Iris pigment epithelial cell (primary cell): ENCODE measurements at regions not wholly inside any gene's neighbourhood (a gene's known extent, or its start where the extent isn't known, plus 50 kb on each side); places are given as distances from the start of the nearest gene placed in this dataset.
"Not testable (repeated sequence)": the region's sequence is repeated elsewhere in the genome, so short reads cannot be mapped to it uniquely, and the experiment has no call there.

Experiments used
- DNase-seq: peaks from one replicate; pipeline ENCODE4 v3.0.0-alpha.2; 2011; ENCODE audit warnings: low read depth

- not testable (repeated sequence) for DNase-seq
These were observed 291.4 kb upstream of the ZNF337 start for GRCh38 chr20:25987928-25988560.

DNA sequence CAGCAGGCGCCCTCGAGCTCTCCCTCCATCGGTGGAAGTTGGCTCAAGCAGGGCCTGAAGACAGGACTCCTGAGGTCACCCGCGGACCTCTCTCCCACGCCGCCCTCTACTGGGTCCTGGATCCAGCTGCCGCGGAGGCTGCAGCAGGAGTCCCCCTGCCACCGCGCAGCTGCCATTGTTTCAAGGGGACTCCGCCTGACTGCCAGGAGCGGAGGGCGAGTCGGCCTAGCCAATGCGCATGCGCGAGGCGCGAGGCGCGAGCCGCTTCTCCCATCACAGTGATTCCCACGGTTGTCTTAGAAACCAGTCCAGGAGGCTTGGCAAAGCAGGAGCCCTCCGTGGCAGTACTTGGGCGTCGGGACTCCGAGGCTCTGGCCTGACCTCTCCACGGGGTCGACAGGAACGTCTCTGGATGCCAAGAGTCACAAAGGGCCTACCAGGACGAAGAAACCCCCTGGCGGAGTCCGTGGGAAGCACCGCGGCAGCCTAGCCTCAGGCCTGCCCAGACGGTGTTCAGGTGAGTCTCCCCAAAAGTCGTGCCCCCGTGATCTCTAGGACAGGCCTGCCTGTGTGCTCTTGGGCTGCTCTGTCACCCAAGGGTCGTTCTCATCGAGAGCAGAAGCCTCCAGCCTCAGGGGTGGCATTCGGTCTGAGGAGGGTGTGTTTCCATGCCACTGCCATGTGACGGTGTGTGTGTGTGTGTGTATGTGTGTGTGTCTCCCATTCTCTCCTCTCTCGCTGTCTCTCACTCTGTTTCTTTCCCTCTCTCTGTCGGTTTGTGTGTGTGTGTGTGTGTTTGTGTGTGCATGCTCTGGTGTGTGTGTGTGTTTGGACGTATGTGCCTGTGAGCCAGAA, 290.6 kb upstream of the ZNF337 start:
- no peak for DNase-seq

GRCh38 chr20:25985597-25985996, 288.9 kb upstream of the ZNF337 start:
- no peak for DNase-seq

GRCh38 chr20:25984933-25985332, 288.3 kb upstream of the ZNF337 start:
- no peak for DNase-seq

GRCh38 chr20:25982701-25983100, 286.0 kb upstream of the ZNF337 start:
- DNase-seq, result not testable (repeated sequence)

DNA sequence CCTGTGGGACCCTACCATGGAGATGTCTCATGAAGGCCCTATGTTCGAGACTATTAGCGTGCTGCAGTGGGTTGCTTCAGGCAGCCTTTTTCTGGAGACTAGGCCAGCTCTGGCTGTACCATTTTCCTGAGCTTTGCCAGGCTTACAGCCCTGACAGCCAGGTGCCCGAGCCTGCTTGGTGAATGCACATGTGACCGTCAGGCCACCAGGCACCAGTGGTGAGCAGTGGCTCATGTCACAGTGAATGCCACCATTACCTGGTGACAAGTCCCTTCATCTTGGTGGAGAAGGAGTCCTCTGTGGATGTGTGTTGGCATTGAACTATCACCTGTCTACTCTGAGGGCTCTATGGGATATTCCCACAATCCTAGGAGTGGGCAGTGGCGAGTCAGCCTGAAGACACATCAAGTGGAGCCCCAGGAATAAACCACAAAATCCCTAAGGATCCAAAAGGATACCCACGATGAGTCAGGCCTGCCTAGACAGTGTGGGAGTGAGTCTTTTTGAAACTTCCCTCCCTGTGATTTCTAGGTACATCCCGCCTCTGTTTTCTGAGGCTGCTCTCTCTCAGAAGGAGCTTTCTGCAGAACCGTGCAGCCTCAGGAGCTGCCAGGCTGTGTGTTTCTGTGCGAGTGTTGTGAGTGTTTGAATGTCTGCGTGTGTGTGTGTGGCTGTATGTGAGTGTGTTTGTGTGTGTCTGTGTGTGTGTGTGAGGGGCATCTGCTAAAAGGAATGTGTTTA, 282.0 kb upstream of the ZNF337 start:
- not testable (repeated sequence) for DNase-seq

DNA sequence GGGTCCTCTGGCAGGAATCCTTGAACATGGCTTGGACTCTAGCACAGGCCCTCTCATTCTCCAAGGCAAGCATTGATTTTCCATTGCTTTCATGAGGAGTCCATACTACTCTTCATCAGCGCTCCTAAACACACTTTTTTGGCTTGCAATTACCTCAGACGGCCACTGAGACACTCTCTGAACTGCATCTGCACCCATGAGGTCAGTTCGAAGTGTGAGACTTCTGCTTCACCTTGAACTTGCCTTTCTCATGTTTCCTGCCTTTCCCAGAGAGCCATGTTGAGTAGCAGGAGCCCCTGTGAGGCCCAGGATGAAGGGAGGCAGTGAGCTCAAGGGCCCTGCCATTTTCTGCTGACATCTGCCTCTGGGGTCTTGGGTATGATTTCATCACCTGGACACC, 279.2 kb upstream of the ZNF337 start:
- DNase-seq, result not testable (repeated sequence)

DNA sequence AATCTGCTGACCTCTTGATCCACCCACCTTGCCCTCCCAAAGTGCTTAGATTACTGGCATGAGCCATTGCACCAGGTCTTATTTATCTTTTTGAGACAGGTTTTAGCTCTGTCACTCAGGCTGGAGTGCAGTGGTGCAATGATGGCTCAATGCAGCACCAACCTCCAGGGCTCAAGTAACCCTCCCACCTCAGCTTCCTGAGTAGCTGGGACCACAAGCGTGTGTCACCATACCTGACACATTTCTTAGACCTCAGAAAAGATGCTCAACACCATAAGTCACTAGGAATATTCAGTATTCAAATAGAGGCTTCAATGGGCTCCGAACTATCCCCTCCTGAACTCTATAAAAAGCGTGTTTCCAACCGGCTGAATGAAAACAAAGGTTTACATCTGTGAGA, 268.6 kb upstream of the ZNF337 start:
- not testable (repeated sequence) for DNase-seq

- DNase-seq, result not testable (repeated sequence)
These were observed 257.2 kb upstream of the ZNF337 start for GRCh38 chr20:25953876-25954275.

GRCh38 chr20:25935230-25935629, 238.6 kb upstream of the ZNF337 start:
- not testable (repeated sequence) for DNase-seq

DNA sequence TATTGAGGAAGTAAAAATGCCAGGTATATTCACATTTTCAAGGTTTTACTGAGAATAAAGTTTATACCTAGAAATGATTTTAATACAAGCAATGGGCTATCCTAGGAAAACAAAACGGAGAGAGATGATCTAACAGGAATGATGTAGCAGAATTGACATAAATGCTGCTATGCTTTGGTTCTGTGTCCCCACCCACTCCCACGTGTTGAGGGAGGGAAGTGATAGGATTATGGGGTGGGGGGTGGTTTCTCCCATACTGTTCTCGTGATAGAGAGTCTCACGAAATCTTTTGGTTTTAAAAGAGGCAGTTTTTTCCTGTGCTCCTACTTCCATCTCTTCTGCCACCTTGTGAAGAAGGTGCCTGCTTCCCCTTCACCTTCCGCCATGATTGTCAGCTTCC, 236.2 kb upstream of the ZNF337 start:
- DNase-seq, result not testable (repeated sequence)

GRCh38 chr20:25932170-25932569, 235.5 kb upstream of the ZNF337 start:
- peak; percentile 70 for DNase-seq

DNA sequence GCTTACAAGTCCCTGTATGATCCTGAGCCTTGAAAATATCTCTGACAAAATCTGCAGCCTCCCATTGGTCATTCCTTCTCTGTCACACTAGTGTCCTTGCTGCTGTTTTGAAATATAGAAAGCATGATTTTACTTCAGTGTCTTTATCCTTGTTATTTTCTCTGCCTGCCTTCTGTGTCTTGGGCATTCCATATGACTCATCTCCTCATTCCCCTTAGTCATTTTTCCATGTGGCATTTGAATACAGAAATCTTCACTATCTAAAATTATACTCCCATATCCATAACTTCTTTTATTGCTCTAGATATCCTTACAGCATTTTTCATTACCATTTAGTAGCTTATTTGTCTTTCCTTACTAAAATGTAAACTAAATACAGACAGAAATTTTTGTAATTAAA, 205.7 kb upstream of the ZNF337 start:
- peak; percentile 12 for DNase-seq

DNA sequence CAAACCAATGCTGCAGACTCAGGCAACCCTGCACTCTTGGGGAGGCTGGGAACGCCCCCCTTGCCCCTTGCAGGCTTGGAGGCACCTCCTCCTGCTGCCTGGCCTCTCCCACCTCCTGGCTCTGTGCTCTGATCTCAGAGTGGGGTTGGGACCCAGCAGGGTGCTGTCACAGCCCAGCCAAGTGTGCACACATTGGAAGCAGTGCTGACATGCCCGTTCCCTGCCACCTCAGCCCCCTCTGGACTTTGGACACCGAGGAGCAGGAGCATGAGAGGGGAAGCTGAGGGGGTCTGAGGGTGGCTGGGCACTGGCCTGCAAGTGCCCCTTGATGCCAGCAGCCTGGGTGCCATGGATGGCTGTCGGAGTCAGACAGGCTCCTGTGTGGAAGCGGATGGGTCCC, 202.0 kb upstream of the ZNF337 start:
- DNase-seq, result not testable (repeated sequence)

DNA sequence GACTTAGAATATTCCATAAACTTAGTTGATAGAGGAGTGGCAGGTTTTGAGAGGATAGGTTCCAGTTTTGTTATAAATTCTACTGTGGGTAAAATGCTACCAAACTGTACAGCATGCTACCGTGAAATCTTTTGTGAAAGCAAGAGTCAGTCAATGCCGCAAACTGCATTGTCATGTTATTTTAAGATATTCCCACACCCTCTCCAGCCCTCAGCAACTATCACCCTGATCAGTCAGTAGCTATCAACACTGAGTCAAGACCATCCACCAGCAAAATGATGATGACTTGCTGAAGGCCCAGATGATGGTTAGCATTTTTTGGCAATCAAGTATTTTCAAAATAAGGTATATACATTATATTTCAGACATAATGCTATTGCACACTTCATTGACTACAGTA, 182.4 kb upstream of the ZNF337 start:
- DNase-seq, result not testable (repeated sequence)

DNA sequence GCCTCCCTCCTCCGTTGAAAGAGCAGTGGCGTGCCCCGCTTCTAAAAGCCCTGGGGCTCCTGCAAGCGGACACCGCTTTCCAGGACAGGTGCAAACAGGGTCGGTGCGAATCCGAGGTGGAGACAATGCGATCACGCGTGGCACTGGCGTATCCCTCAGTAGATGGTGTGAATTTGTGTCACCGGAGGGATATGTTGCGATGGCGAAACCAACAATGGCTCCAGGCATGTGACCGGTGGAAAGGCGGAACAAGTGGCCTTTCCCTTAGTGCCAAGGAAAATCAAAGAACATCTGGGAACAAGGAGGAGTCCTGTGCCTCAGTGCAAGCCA, 172.0 kb upstream of the ZNF337 start:
- DNase-seq, result not testable (repeated sequence)

DNA sequence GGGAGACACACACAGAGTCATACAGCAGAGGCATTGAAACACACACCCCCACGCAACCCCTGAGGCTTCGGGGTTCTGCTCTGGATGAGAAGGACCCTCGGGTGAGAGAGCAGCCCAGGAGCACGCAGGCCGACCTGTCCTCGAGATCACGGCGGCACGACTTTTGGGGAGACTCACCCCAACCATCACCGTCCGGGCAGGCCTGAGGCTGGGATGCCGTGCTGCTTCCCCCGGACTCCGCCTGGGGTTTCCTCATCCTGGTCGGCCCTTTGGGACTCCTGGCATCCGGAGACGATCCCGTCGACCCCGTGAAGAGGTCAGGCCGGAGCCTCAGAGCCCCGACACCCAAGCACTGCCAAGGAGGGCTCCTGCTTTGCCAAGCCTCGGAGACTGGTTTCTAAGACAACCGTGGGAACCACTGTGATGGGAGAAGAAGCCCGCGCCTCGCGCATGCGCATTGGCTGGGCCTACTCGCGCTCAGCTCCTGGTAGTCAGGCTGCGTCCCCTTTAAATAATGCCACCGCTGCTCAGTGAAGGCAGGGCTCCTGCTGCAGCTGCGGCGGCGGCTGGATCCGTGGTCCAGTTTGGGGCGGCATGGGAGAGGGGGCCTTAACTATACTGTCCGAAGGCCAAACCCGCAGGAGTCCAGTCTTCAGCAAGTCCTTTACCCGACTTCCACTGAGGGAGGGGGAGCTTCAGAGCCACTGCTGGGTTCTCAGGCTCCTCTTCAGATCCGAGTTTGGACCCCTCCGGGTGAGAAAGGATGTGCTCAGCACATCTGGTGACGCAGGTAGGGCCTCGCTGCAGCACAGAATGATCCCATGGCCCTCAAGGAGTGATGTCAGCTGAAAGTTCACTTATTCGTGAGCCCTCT, 171.4 kb upstream of the ZNF337 start:
- DNase-seq, result peak; percentile 60

- not testable (repeated sequence) for DNase-seq
These were observed 170.5 kb upstream of the ZNF337 start for GRCh38 chr20:25867015-25867775.

DNA sequence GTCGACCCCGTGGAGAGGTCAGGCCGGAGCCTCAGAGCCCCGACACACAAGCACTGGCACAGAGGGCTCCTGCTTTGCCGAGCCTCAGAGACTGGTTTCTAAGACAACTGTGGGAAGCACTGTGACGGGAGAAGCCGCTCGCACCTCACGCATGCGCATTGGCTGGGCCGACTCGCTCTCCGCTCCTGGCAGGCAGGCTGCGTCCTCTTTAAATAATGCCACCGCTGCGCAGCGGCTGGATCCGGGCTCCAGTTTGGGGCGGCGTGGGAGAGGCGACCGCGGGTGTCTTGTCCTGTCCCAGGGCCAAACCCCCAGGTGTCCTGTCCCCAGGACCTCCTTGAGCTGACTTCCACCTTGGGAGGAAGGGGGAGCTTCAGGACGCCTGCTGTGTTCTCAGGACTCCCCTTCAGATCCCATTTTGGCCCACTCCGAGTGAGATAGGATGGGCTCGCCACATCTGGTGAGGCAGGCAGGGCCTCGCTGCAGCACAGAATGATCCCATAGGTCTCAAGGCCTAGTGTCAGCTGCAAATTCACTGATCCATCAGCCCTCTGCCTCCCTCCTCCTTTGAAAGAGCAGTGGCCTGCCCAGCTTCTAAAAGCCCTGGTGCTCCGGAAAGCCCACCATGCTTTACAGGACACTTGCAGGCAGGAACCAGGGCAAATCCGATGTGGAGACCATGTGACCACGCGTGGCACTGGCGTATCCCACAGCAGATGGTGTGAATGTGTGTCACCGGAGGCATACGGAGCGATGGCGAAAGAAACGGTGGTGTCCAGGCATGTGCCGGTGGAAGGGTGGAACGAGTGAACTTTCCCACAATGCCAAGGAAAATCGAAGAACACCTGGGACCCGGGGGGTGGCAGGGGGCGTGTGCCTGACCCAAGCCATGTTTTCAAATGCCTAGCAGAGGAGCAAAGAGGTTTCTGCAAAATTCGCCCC, 169.3 kb upstream of the ZNF337 start:
- peak; percentile 71 for DNase-seq
